Peyer's patch (tissue), 4 donors: ENCODE measurements at regions not wholly inside any gene's neighbourhood (a gene's known extent, or its start where the extent isn't known, plus 50 kb on each side); places are given as distances from the start of the nearest gene placed in this dataset.

Experiments
- DNase-seq, 3 donors: peaks; one replicate each; pipeline ENCODE4 v3.0.0-alpha.2; 2017 to 2019
- H3K27ac ChIP-seq, 4 donors: fragments of 200-600 bp; sonication (generic); one replicate each; pipeline ENCODE4 v1.5.1; 2016 to 2019
- H3K27me3 ChIP-seq, 2 donors: fragments of 200-600 bp; sonication (generic); one replicate each; pipeline ENCODE4 v1.5.1; 2019
- H3K36me3 ChIP-seq, 3 donors: fragments of 200-600 bp; sonication (generic); one replicate each; pipeline ENCODE4 v1.5.1; 2016 to 2019
- H3K4me1 ChIP-seq, 4 donors: fragments of 200-600 bp; sonication (generic); one replicate each; pipeline ENCODE4 v1.5.1; 2016 to 2019
- H3K4me3 ChIP-seq, 4 donors: fragments of 200-600 bp; sonication (generic); 1 replicate in 3 of 4; 2 replicates in 1 of 4; pipeline ENCODE4 v1.5.1; 2016 to 2019; ENCODE audit warnings: mild to moderate bottlenecking in 1 of 4
- H3K9me3 ChIP-seq, 4 donors: fragments of 200-600 bp; sonication (generic); one replicate each; pipeline ENCODE4 v1.5.1; 2016 to 2019; ENCODE audit warnings: mild to moderate bottlenecking in 1 of 4
- CTCF ChIP-seq, 6 experiments: fragments of 450-650 bp in 4 of 6; fragments of 200-600 bp in 2 of 6; sonication (generic) in 1 of 6; IDR thresholded peaks; one replicate each; pipeline ENCODE4 v1.5.1; 2017 to 2019; ENCODE audit warnings: antibody characterized with exemption in 6 of 6, mild to moderate bottlenecking in 3 of 6, moderate library complexity in 1 of 6
- POLR2A ChIP-seq, 2 donors: fragments of 450-650 bp; IDR thresholded peaks; one replicate each; pipeline ENCODE4 v1.5.1; 2017; ENCODE audit warnings: antibody characterized with exemption in 2 of 2, mild to moderate bottlenecking in 2 of 2, moderate library complexity in 2 of 2

- no peaks in the 10 kb centered on the region for H3K9me3 ChIP-seq
- no peaks in the 10 kb centered on the region for H3K36me3 ChIP-seq
- no peak for TF ChIP-seq CTCF (IDR thresholded peaks at IDR 0.05)
- no peak for DNase-seq
- no peak overlapping the region for H3K4me3 ChIP-seq
- H3K27ac ChIP-seq, result no peak overlapping the region
- no peaks in the 10 kb centered on the region for H3K27me3 ChIP-seq
- H3K4me1 ChIP-seq, result no peaks in the 10 kb centered on the region
Measured at GRCh38 chr11:123260511-123261211, 65.6 kb upstream of the CLMP start.

GRCh38 chr11:123258877-123259276 is 63.8 kb upstream of the CLMP start:
- H3K4me3 ChIP-seq, result no peak overlapping the region
- no peaks in the 10 kb centered on the region for H3K9me3 ChIP-seq
- no peak overlapping the region for H3K27ac ChIP-seq
- TF ChIP-seq CTCF (IDR thresholded peaks at IDR 0.05) (no peak), POLR2A (IDR thresholded peaks at IDR 0.05) (no peak)
- H3K4me1 ChIP-seq, result no peaks in the 10 kb centered on the region
- no peaks in the 10 kb centered on the region for H3K36me3 ChIP-seq
- DNase-seq, result no peak
- no peaks in the 10 kb centered on the region for H3K27me3 ChIP-seq

- no peak for DNase-seq
- Histone ChIP-seq H3K27ac (no peak overlapping the region), H3K4me3 (no peak overlapping the region), H3K4me1 (no peaks in the 10 kb centered on the region), H3K27me3 (no peaks in the 10 kb centered on the region), H3K9me3 (no peaks in the 10 kb centered on the region), H3K36me3 (no peaks in the 10 kb centered on the region)
- TF ChIP-seq POLR2A (IDR thresholded peaks at IDR 0.05) (no peak), CTCF (IDR thresholded peaks at IDR 0.05) (no peak)
Measured at GRCh38 chr11:123257370-123257769, 62.3 kb upstream of the CLMP start.

- Histone ChIP-seq H3K4me1 (no peaks in the 10 kb centered on the region), H3K9me3 (no peaks in the 10 kb centered on the region), H3K4me3 (no peak overlapping the region), H3K27ac (no peak overlapping the region), H3K27me3 (no peaks in the 10 kb centered on the region), H3K36me3 (no peaks in the 10 kb centered on the region)
- DNase-seq, result no peak
- no peak for TF ChIP-seq CTCF (IDR thresholded peaks at IDR 0.05)
- TF ChIP-seq POLR2A (IDR thresholded peaks at IDR 0.05), result no peak
Measured at GRCh38 chr11:123255909-123256308, 60.9 kb upstream of the CLMP start.

GRCh38 chr11:123254357-123254756 is 59.3 kb upstream of the CLMP start:
- Histone ChIP-seq H3K4me1 (no peaks in the 10 kb centered on the region), H3K36me3 (no peaks in the 10 kb centered on the region), H3K27ac (no peak overlapping the region), H3K4me3 (no peak overlapping the region), H3K9me3 (no peaks in the 10 kb centered on the region), H3K27me3 (no peaks in the 10 kb centered on the region)
- no peak for TF ChIP-seq CTCF (IDR thresholded peaks at IDR 0.05)
- no peak for TF ChIP-seq POLR2A (IDR thresholded peaks at IDR 0.05)
- DNase-seq, result no peak

- DNase-seq, result no peak
- TF ChIP-seq POLR2A (IDR thresholded peaks at IDR 0.05) (no peak), CTCF (IDR thresholded peaks at IDR 0.05) (no peak)
- no peak overlapping the region for H3K27ac ChIP-seq
- no peaks in the 10 kb centered on the region for H3K27me3 ChIP-seq
- no peak overlapping the region for H3K4me3 ChIP-seq
- H3K36me3 ChIP-seq, result no peaks in the 10 kb centered on the region
- no peaks in the 10 kb centered on the region for H3K9me3 ChIP-seq
- H3K4me1 ChIP-seq, result no peaks in the 10 kb centered on the region
Measured at GRCh38 chr11:123253911-123254310, 58.9 kb upstream of the CLMP start.
